ENCODE measurements at regions not wholly inside any gene's neighbourhood (a gene's known extent, or its start where the extent isn't known, plus 50 kb on each side); places are given as distances from the start of the nearest gene placed in this dataset.

- Histone ChIP-seq H3K27ac (ENCODE audit: low read length) (no peak overlapping the region), H3K9me3 (no peaks in the 10 kb centered on the region), H3K4me3 (ENCODE audit: control insufficient read depth in 1 of 2, extremely low read depth in 1 of 2, low read length in 1 of 2) (no peak overlapping the region), H3K36me3 (ENCODE audit: control insufficient read depth in 2 of 2, extremely low read depth in 1 of 2, insufficient read depth in 1 of 2, low read length in 1 of 2) (no peaks in the 10 kb centered on the region), H3K4me1 (ENCODE audit: control insufficient read depth in 1 of 2, extremely low read depth in 1 of 2, insufficient read depth in 2 of 2, low read length in 2 of 2) (no peaks in the 10 kb centered on the region), H3K27me3 (replicated peaks in 1 of 2; ENCODE audit: control insufficient read depth in 2 of 2, extremely low read depth in 1 of 2, insufficient read depth in 2 of 2, low read length in 1 of 2) (no peaks in the 10 kb centered on the region)
- no peaks in the 10 kb centered on the region for H3K36me3 Mint-ChIP-seq
- CTCF ChIA-PET = no interaction called here
- no peak overlapping the region for H3K4me3 Mint-ChIP-seq
- H3K27me3 Mint-ChIP-seq = no peaks in the 10 kb centered on the region
- WGBS (ENCODE audit: insufficient coverage) = no CpG with 5 or more reads among the region's 4 CpGs
- no peak overlapping the region for H3K27ac Mint-ChIP-seq
- POLR2A ChIA-PET = no interaction called here
- H3K4me1 Mint-ChIP-seq = no peaks in the 10 kb centered on the region
- ATAC-seq (replicated peaks in 1 of 4) (no peak), DNase-seq (no peak)
- peaks cover 11 to 49% (median 22%) of the 10 kb centered on the region in 3 donors for H3K9me3 Mint-ChIP-seq
These were observed 606.9 kb upstream of the NRXN1 start for GRCh38 chr2:51638811-51639210.

DNA sequence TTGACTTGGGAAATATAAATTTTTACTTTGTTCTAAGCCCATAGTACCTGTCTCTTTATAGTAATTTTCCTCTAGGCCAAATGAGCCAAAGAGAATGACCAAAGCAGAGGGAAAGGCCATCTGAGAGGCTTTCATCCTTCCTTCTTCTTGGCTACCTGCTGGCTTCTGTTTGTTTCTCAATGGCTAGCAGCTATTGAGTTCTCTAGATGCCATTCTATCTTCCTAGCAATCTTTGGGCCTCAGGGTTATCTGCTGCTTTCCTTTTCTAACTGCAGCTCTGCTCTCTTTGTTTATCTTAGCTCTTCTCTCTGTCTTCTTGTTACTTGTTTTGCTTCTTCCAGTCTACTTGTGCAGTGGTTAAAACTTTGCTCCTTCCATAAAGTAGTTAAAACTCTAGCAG, 601.1 kb upstream of the NRXN1 start:
- no peak for DNase-seq
- no peaks in the 10 kb centered on the region for H3K36me3 ChIP-seq (ENCODE audit: control insufficient read depth in 2 of 2, extremely low read depth in 1 of 2, insufficient read depth in 1 of 2, low read length in 1 of 2)
- Mint-ChIP-seq H3K4me1 (no peaks in the 10 kb centered on the region), H3K27ac (no peak overlapping the region), H3K4me3 (no peak overlapping the region), H3K27me3 (no peaks in the 10 kb centered on the region), H3K36me3 (no peaks in the 10 kb centered on the region), H3K9me3 (peaks cover 8 to 32% (median 14%) of the 10 kb centered on the region in 3 donors)
- POLR2A ChIA-PET = no interaction called here
- H3K4me3 ChIP-seq (ENCODE audit: control insufficient read depth in 1 of 2, extremely low read depth in 1 of 2, low read length in 1 of 2) = no peak overlapping the region
- peaks cover 4% of the 10 kb centered on the region for H3K9me3 ChIP-seq
- ATAC-seq (replicated peaks in 1 of 4) = no peak
- CTCF ChIA-PET = no interaction called here
- H3K27ac ChIP-seq (ENCODE audit: low read length) = no peak overlapping the region
- H3K27me3 ChIP-seq (replicated peaks in 1 of 2; ENCODE audit: control insufficient read depth in 2 of 2, extremely low read depth in 1 of 2, insufficient read depth in 2 of 2, low read length in 1 of 2) = no peaks in the 10 kb centered on the region
- H3K4me1 ChIP-seq (ENCODE audit: control insufficient read depth in 1 of 2, extremely low read depth in 1 of 2, insufficient read depth in 2 of 2, low read length in 2 of 2) = no peaks in the 10 kb centered on the region

- no peak overlapping the region for H3K27ac ChIP-seq (ENCODE audit: low read length)
- no peaks in the 10 kb centered on the region for H3K4me1 Mint-ChIP-seq
- H3K36me3 ChIP-seq (ENCODE audit: control insufficient read depth in 2 of 2, extremely low read depth in 1 of 2, insufficient read depth in 1 of 2, low read length in 1 of 2) = no peaks in the 10 kb centered on the region
- peaks cover 4% of the 10 kb centered on the region for H3K9me3 ChIP-seq
- H3K27me3 ChIP-seq (replicated peaks in 1 of 2; ENCODE audit: control insufficient read depth in 2 of 2, extremely low read depth in 1 of 2, insufficient read depth in 2 of 2, low read length in 1 of 2) = no peaks in the 10 kb centered on the region
- no peak overlapping the region for H3K4me3 Mint-ChIP-seq
- DNase-seq = no peak
- no peaks in the 10 kb centered on the region for H3K36me3 Mint-ChIP-seq
- ChIA-PET POLR2A (no interaction called here), CTCF (no interaction called here)
- peaks cover 8 to 23% (median 16%) of the 10 kb centered on the region in 3 donors for H3K9me3 Mint-ChIP-seq
- H3K4me1 ChIP-seq (ENCODE audit: control insufficient read depth in 1 of 2, extremely low read depth in 1 of 2, insufficient read depth in 2 of 2, low read length in 2 of 2) = no peaks in the 10 kb centered on the region
- H3K27ac Mint-ChIP-seq = no peak overlapping the region
- H3K4me3 ChIP-seq (ENCODE audit: control insufficient read depth in 1 of 2, extremely low read depth in 1 of 2, low read length in 1 of 2) = no peak overlapping the region
- WGBS (ENCODE audit: insufficient coverage) = no CpG with 5 or more reads among the region's 3 CpGs
- H3K27me3 Mint-ChIP-seq = no peaks in the 10 kb centered on the region
- ATAC-seq (replicated peaks in 1 of 4) = no peak
These were observed 597.5 kb upstream of the NRXN1 start for GRCh38 chr2:51629406-51629805.

DNA sequence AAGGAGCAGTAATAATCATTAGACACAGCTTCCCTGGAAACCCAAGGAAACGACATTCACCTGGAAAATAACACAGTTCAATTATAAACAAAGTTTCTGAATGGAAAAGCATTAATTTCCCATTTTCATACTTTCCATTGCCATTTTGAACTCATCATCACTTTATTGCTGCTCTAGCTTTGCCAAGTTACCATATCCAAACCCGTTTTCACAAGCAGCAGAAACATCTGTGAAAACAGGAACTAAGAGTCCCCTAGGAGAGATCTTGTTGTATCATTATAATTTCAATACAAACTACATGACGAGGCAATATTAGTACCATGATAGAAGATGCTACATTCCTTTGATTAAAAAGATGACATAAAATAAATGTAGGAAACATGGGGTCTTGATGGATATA, 597.0 kb upstream of the NRXN1 start:
- POLR2A ChIA-PET = no interaction called here
- 0% methylated on average over 1 of the region's 3 CpGs for WGBS (ENCODE audit: insufficient coverage)

GRCh38 chr2:51624995-51625394, 593.1 kb upstream of the NRXN1 start:
- no CpG with 5 or more reads among the region's 3 CpGs for WGBS (ENCODE audit: insufficient coverage)
- H3K27ac Mint-ChIP-seq = no peak overlapping the region
- no peaks in the 10 kb centered on the region for H3K27me3 Mint-ChIP-seq
- DNase-seq = no peak
- no peak overlapping the region for H3K27ac ChIP-seq (ENCODE audit: low read length)
- H3K4me3 ChIP-seq (ENCODE audit: control insufficient read depth in 1 of 2, extremely low read depth in 1 of 2, low read length in 1 of 2) = no peak overlapping the region
- H3K27me3 ChIP-seq (replicated peaks in 1 of 2; ENCODE audit: control insufficient read depth in 2 of 2, extremely low read depth in 1 of 2, insufficient read depth in 2 of 2, low read length in 1 of 2) = no peaks in the 10 kb centered on the region
- H3K36me3 ChIP-seq (ENCODE audit: control insufficient read depth in 2 of 2, extremely low read depth in 1 of 2, insufficient read depth in 1 of 2, low read length in 1 of 2) = no peaks in the 10 kb centered on the region
- peaks cover 4% of the 10 kb centered on the region for H3K9me3 ChIP-seq
- H3K4me1 ChIP-seq (ENCODE audit: control insufficient read depth in 1 of 2, extremely low read depth in 1 of 2, insufficient read depth in 2 of 2, low read length in 2 of 2) = no peaks in the 10 kb centered on the region
- no peak for ATAC-seq (replicated peaks in 1 of 4)
- ChIA-PET CTCF (no interaction called here), POLR2A (no interaction called here)
- H3K36me3 Mint-ChIP-seq = no peaks in the 10 kb centered on the region
- no peaks in the 10 kb centered on the region for H3K4me1 Mint-ChIP-seq
- no peak overlapping the region for H3K4me3 Mint-ChIP-seq
- peaks cover 10 to 34% (median 23%) of the 10 kb centered on the region in 3 donors for H3K9me3 Mint-ChIP-seq

More for the DNA sequence above, 597.0 kb upstream of the NRXN1 start:
- H3K4me3 Mint-ChIP-seq = no peak overlapping the region
- H3K27me3 ChIP-seq (replicated peaks in 1 of 2; ENCODE audit: control insufficient read depth in 2 of 2, extremely low read depth in 1 of 2, insufficient read depth in 2 of 2, low read length in 1 of 2) = no peaks in the 10 kb centered on the region
- no peak overlapping the region for H3K4me3 ChIP-seq (ENCODE audit: control insufficient read depth in 1 of 2, extremely low read depth in 1 of 2, low read length in 1 of 2)
- H3K4me1 Mint-ChIP-seq = no peaks in the 10 kb centered on the region
- peaks cover 4% of the 10 kb centered on the region for H3K9me3 ChIP-seq
- no peaks in the 10 kb centered on the region for H3K36me3 Mint-ChIP-seq
- no peak for DNase-seq
- no peaks in the 10 kb centered on the region for H3K36me3 ChIP-seq (ENCODE audit: control insufficient read depth in 2 of 2, extremely low read depth in 1 of 2, insufficient read depth in 1 of 2, low read length in 1 of 2)
- no peak for ATAC-seq (replicated peaks in 1 of 4)
- H3K27ac Mint-ChIP-seq = no peak overlapping the region
- no peaks in the 10 kb centered on the region for H3K4me1 ChIP-seq (ENCODE audit: control insufficient read depth in 1 of 2, extremely low read depth in 1 of 2, insufficient read depth in 2 of 2, low read length in 2 of 2)
- H3K9me3 Mint-ChIP-seq = peaks cover 8 to 19% (median 16%) of the 10 kb centered on the region in 3 donors
- CTCF ChIA-PET = no interaction called here
- no peak overlapping the region for H3K27ac ChIP-seq (ENCODE audit: low read length)
- H3K27me3 Mint-ChIP-seq = no peaks in the 10 kb centered on the region

DNA sequence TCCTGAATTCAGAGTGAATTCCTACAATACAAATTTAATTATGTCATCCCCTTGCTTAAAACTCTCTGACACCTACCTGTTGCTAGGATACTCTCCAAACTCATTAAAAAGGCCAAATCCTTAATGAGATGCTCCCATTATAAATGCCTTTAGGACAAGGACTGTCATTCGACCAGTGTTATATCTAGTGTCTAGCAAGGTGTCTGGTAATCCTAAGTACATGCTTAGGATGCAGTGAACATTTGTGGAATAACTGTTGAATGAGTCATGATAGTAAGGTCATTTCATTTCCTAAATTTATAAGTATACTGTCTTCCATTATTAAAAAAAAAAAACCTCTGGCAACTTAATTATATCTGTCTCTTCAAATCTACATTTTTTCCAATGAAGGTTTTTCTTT, 588.9 kb upstream of the NRXN1 start:
- H3K4me3 Mint-ChIP-seq = no peak overlapping the region
- ATAC-seq (replicated peaks in 1 of 4) (no peak), DNase-seq (no peak)
- no peaks in the 10 kb centered on the region for H3K4me1 Mint-ChIP-seq
- POLR2A ChIA-PET = no interaction called here
- no peak overlapping the region for H3K27ac ChIP-seq (ENCODE audit: low read length)
- no peaks in the 10 kb centered on the region for H3K9me3 ChIP-seq
- no peaks in the 10 kb centered on the region for H3K27me3 ChIP-seq (replicated peaks in 1 of 2; ENCODE audit: control insufficient read depth in 2 of 2, extremely low read depth in 1 of 2, insufficient read depth in 2 of 2, low read length in 1 of 2)
- no peaks in the 10 kb centered on the region for H3K36me3 ChIP-seq (ENCODE audit: control insufficient read depth in 2 of 2, extremely low read depth in 1 of 2, insufficient read depth in 1 of 2, low read length in 1 of 2)
- no peak overlapping the region for H3K27ac Mint-ChIP-seq
- H3K36me3 Mint-ChIP-seq = no peaks in the 10 kb centered on the region
- no CpG with 5 or more reads among the region's 1 CpG for WGBS (ENCODE audit: insufficient coverage)
- no peaks in the 10 kb centered on the region for H3K4me1 ChIP-seq (ENCODE audit: control insufficient read depth in 1 of 2, extremely low read depth in 1 of 2, insufficient read depth in 2 of 2, low read length in 2 of 2)
- H3K27me3 Mint-ChIP-seq = no peaks in the 10 kb centered on the region
- peaks cover 17 to 50% (median 21%) of the 10 kb centered on the region in 3 donors for H3K9me3 Mint-ChIP-seq
- no peak overlapping the region for H3K4me3 ChIP-seq (ENCODE audit: control insufficient read depth in 1 of 2, extremely low read depth in 1 of 2, low read length in 1 of 2)
- CTCF ChIA-PET = no interaction called here

DNA sequence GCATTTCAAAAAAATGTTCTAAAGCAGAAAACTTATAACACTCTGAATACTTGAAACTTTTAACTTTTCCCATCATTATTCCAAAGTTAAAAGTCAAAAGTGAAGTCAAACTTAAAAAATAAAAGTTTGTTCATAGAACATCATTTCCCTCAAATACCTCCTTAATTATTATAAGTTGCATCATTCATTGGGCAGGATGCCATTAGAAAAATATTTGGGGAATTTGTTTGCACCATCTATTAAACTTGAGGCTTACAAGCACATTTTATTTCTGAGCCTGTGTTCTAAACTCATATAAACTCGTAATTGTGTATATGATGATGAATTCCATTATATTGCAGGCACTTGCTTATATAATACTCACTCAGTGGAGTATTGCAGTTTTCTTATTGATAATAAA, 588.0 kb upstream of the NRXN1 start:
- H3K4me3 Mint-ChIP-seq = no peak overlapping the region
- no peaks in the 10 kb centered on the region for H3K9me3 ChIP-seq
- no peak overlapping the region for H3K27ac Mint-ChIP-seq
- no peaks in the 10 kb centered on the region for H3K4me1 Mint-ChIP-seq
- DNase-seq (no peak), ATAC-seq (replicated peaks in 1 of 4) (no peak)
- CTCF ChIA-PET = no interaction called here
- no peaks in the 10 kb centered on the region for H3K36me3 Mint-ChIP-seq
- H3K9me3 Mint-ChIP-seq = peaks cover 17 to 54% (median 20%) of the 10 kb centered on the region in 3 donors
- no peak overlapping the region for H3K27ac ChIP-seq (ENCODE audit: low read length)
- no peaks in the 10 kb centered on the region for H3K27me3 Mint-ChIP-seq
- whole genome bisulfite sequencing (ENCODE audit: insufficient coverage) = no CpG with 5 or more reads among the region's 1 CpG
- POLR2A ChIA-PET = no interaction called here
- H3K36me3 ChIP-seq (ENCODE audit: control insufficient read depth in 2 of 2, extremely low read depth in 1 of 2, insufficient read depth in 1 of 2, low read length in 1 of 2) = no peaks in the 10 kb centered on the region
- H3K27me3 ChIP-seq (replicated peaks in 1 of 2; ENCODE audit: control insufficient read depth in 2 of 2, extremely low read depth in 1 of 2, insufficient read depth in 2 of 2, low read length in 1 of 2) = no peaks in the 10 kb centered on the region
- H3K4me1 ChIP-seq (ENCODE audit: control insufficient read depth in 1 of 2, extremely low read depth in 1 of 2, insufficient read depth in 2 of 2, low read length in 2 of 2) = no peaks in the 10 kb centered on the region
- H3K4me3 ChIP-seq (ENCODE audit: control insufficient read depth in 1 of 2, extremely low read depth in 1 of 2, low read length in 1 of 2) = no peak overlapping the region
